ENCODE measurements at regions not wholly inside any gene's neighbourhood (a gene's known extent, or its start where the extent isn't known, plus 50 kb on each side); places are given as distances from the start of the nearest gene placed in this dataset.

GRCh38 chr2:15763106-15763821, 171.6 kb downstream of the DDX1 start:
- H3K36me3 ChIP-seq: no peaks in the 10 kb centered on the region
- no peak for TF ChIP-seq POLR2AphosphoS5 (IDR thresholded peaks at IDR 0.05)
- TF ChIP-seq CTCF (IDR thresholded peaks at IDR 0.05): no peak
- no peak for TF ChIP-seq POLR2A (IDR thresholded peaks at IDR 0.05)
- TF ChIP-seq EP300 (IDR thresholded peaks at IDR 0.05; ENCODE audit: low read depth): no peak
- H3K4me3 ChIP-seq: no peak overlapping the region
- H3K4me1 ChIP-seq: no peaks in the 10 kb centered on the region
- H3K9me3 ChIP-seq: no peaks in the 10 kb centered on the region
- in situ Hi-C loops (cut with MboI; ENCODE audit: low pct_ligation_motif_present in 1 of 4, low pct_unique_long_range_greater_than_20kb in 1 of 4, low sequenced_read_pairs in 3 of 4): no loop called here
- no peak overlapping the region for H3K27ac ChIP-seq
- DNase-seq: no peak
- intact Hi-C loops (cut with DNase I; ENCODE audit: low total_unique reads): no loop called here
- no peaks in the 10 kb centered on the region for H3K27me3 ChIP-seq
- 83% methylated on average over 18 of the region's 19 CpGs; no CpG with 5 or more reads in 1 of the 2 donors for WGBS, 2 donors (ENCODE audit: low coverage in 1 of 2)

GRCh38 chr2:15763822-15764682, 172.4 kb downstream of the DDX1 start:
- Histone ChIP-seq H3K27ac (no peak overlapping the region), H3K36me3 (no peaks in the 10 kb centered on the region), H3K27me3 (no peaks in the 10 kb centered on the region), H3K9me3 (no peaks in the 10 kb centered on the region), H3K4me3 (no peak overlapping the region), H3K4me1 (no peaks in the 10 kb centered on the region)
- no peak for DNase-seq
- intact Hi-C loops (cut with DNase I; ENCODE audit: low total_unique reads) (no loop called here), in situ Hi-C loops (cut with MboI; ENCODE audit: low pct_ligation_motif_present in 1 of 4, low pct_unique_long_range_greater_than_20kb in 1 of 4, low sequenced_read_pairs in 3 of 4) (no loop called here)
- WGBS, 2 donors (ENCODE audit: low coverage in 1 of 2): 84 to 89% methylated on average over 11 to 14 of the region's 14 CpGs
- TF ChIP-seq POLR2AphosphoS5 (IDR thresholded peaks at IDR 0.05) (no peak), POLR2A (IDR thresholded peaks at IDR 0.05) (no peak), CTCF (IDR thresholded peaks at IDR 0.05) (no peak), EP300 (IDR thresholded peaks at IDR 0.05; ENCODE audit: low read depth) (no peak)

- intact Hi-C loops (cut with DNase I; ENCODE audit: low total_unique reads) (no loop called here), in situ Hi-C loops (cut with MboI; ENCODE audit: low pct_ligation_motif_present in 1 of 4, low pct_unique_long_range_greater_than_20kb in 1 of 4, low sequenced_read_pairs in 3 of 4) (no loop called here)
- H3K36me3 ChIP-seq: no peaks in the 10 kb centered on the region
- no peaks in the 10 kb centered on the region for H3K27me3 ChIP-seq
- no peaks in the 10 kb centered on the region for H3K4me1 ChIP-seq
- no peaks in the 10 kb centered on the region for H3K9me3 ChIP-seq
- DNase-seq: no peak
- TF ChIP-seq POLR2A (IDR thresholded peaks at IDR 0.05) (no peak), POLR2AphosphoS5 (IDR thresholded peaks at IDR 0.05) (no peak), EP300 (IDR thresholded peaks at IDR 0.05; ENCODE audit: low read depth) (no peak), CTCF (IDR thresholded peaks at IDR 0.05) (no peak)
- WGBS, 2 donors (ENCODE audit: low coverage in 1 of 2): 76 to 100% methylated on average over 1 to 4 of the region's 4 CpGs
- no peak overlapping the region for H3K4me3 ChIP-seq
- no peak overlapping the region for H3K27ac ChIP-seq
Measured at GRCh38 chr2:15764683-15765011, 173.0 kb downstream of the DDX1 start.

GRCh38 chr2:15765211-15765610, 173.5 kb downstream of the DDX1 start:
- TF ChIP-seq EP300 (IDR thresholded peaks at IDR 0.05; ENCODE audit: low read depth) (no peak), POLR2A (IDR thresholded peaks at IDR 0.05) (no peak), POLR2AphosphoS5 (IDR thresholded peaks at IDR 0.05) (no peak), CTCF (IDR thresholded peaks at IDR 0.05) (no peak)
- Histone ChIP-seq H3K27ac (no peak overlapping the region), H3K4me1 (no peaks in the 10 kb centered on the region), H3K4me3 (no peak overlapping the region), H3K36me3 (no peaks in the 10 kb centered on the region), H3K27me3 (no peaks in the 10 kb centered on the region), H3K9me3 (no peaks in the 10 kb centered on the region)
- intact Hi-C loops (cut with DNase I; ENCODE audit: low total_unique reads) (no loop called here), in situ Hi-C loops (cut with MboI; ENCODE audit: low pct_ligation_motif_present in 1 of 4, low pct_unique_long_range_greater_than_20kb in 1 of 4, low sequenced_read_pairs in 3 of 4) (no loop called here)
- 84% methylated on average over 5 of the region's 5 CpGs; no CpG with 5 or more reads in 1 of the 2 donors for WGBS, 2 donors (ENCODE audit: low coverage in 1 of 2)
- DNase-seq: no peak

Measured in transverse colon (tissue), 4 donors.